Heart right ventricle (tissue), 16 donors: ENCODE measurements at regions not wholly inside any gene's neighbourhood (a gene's known extent, or its start where the extent isn't known, plus 50 kb on each side); places are given as distances from the start of the nearest gene placed in this dataset.

Source experiments
- ATAC-seq, 8 donors: fragments of 200-7000 bp; cut with Tn5 transposase; one replicate each; pipeline ENCODE4 v1.9.1; 2020; ENCODE audit warnings: mild to moderate bottlenecking in 8 of 8, moderate library complexity in 8 of 8, moderate number of reproducible peaks in 1 of 8
- DNase-seq, 2 donors: peaks; one replicate each; pipeline ENCODE4 v3.0.0-alpha.2; 2020
- H3K27ac ChIP-seq, 10 donors: fragments of 200-600 bp; sonication (generic) in 2 of 10; one replicate each; pipeline versions ENCODE4 v1.5.0 to v1.8.0; 2020 to 2022; ENCODE audit warnings: mild to moderate bottlenecking in 3 of 10
- H3K27me3 ChIP-seq, 7 donors: fragments of 200-600 bp; one replicate each; pipeline ENCODE4 v1.8.0; 2021 to 2022; ENCODE audit warnings: mild to moderate bottlenecking in 2 of 7
- H3K36me3 ChIP-seq, 9 donors: fragments of 200-600 bp; sonication (generic) in 1 of 9; one replicate each; pipeline versions ENCODE4 v1.5.0 to v1.8.0; 2020 to 2022; ENCODE audit warnings: mild to moderate bottlenecking in 2 of 9
- H3K4me1 ChIP-seq, 9 donors: fragments of 200-600 bp; sonication (generic) in 1 of 9; one replicate each; pipeline versions ENCODE4 v1.5.0 to v1.8.0; 2020 to 2022; ENCODE audit warnings: mild to moderate bottlenecking in 4 of 9
- H3K4me3 ChIP-seq, 10 donors: fragments of 200-600 bp; sonication (generic) in 2 of 10; one replicate each; pipeline versions ENCODE4 v1.5.0 to v1.8.0; 2020 to 2022; ENCODE audit warnings: mild to moderate bottlenecking in 7 of 10, moderate library complexity in 2 of 10
- H3K9me3 ChIP-seq, 11 donors: fragments of 200-600 bp in 10 of 11; sonication (generic) in 2 of 11; one replicate each; pipeline versions ENCODE4 v1.5.0 to v1.8.0; 2013 to 2022; ENCODE audit warnings: mild to moderate bottlenecking in 2 of 11, control low read depth in 1 of 11, moderate library complexity in 1 of 11
- CTCF ChIP-seq, 9 donors: fragments of 200-600 bp; sonication (generic) in 2 of 9; IDR thresholded peaks; one replicate each; pipeline versions ENCODE4 v1.5.0 to v1.8.0; 2021 to 2022; ENCODE audit warnings: antibody characterized with exemption in 9 of 9, mild to moderate bottlenecking in 5 of 9, moderate library complexity in 1 of 9
- WGBS, 2 donors: extraction: QIAGEN DNeasy Blood & Tissue Kit; methylation state at CpG; one replicate each; pipeline ENCODE4 v1.1.7; 2013; ENCODE audit warnings: inconsistent platforms in 1 of 2; 5-methylcytosine and 5-hydroxymethylcytosine counted together
- intact Hi-C, 10 donors: fragments of 100-400 bp; cut with DNase I; formaldehyde crosslinking; loops; one replicate each; pipeline versions ENCODE4 v1.11.1 to v1.14.2; 2022
- donor health status: Arrhythmogenic right ventricular cardiomyopathy.
- donor health status: ischemic (EF 13 %, LVEDD 7.1; RV severe dilation, severe dysfunction).
- donor health status: healthy with polysubstance abuse.
- donor health status: DM: no; HTN: yes; CAD: no.
- donor health status: DM: no; HTN: no; CAD: no.
- donor health status: ischemic (EF 25% LVEDD 6.9; RV normal size, moderate dysfunction).
- donor health status: ischemic (EF 25% LVEDD 5.7; RV mildly dilated, moderate dysfunction).
- donor health status: healthy.
- donor health status: DM: yes; HTN: yes; CAD: no.
- donor health status: Ischemic cardiomyopathy.
- donor health status: ischemic (EF 35%, LVEDD 5.7; RV mildly dilated, moderate dysfunction).
- donor health status: nonischemic (EF 11% LVEDD 7.7; RV severe dilation, severe dysfunction).
- donor health status: DM: yes; HTN: yes; CAD: no.
- donor health status: PGD.
- donor health status: ischemic (EF 29% LVEDD 5.4; RV normal size, mild dysfunction).
- donor health status: nonischemic (EF 23%, LVEDD 6.1; RV moderate dilation, normal function).

- H3K27ac ChIP-seq, result peak overlapping the region in 1 of 10 donors; percentile 68
- intact Hi-C loops, result no loop called here
- TF ChIP-seq CTCF (IDR thresholded peaks at IDR 0.05), result no peak
- no peaks in the 10 kb centered on the region for H3K9me3 ChIP-seq
- H3K4me1 ChIP-seq, result peaks cover 0 to 45% (median 0%) of the 10 kb centered on the region in 9 donors
- 90 to 94% methylated on average over 1 of the region's 1 CpG for WGBS, 2 donors
- H3K27me3 ChIP-seq, result no peaks in the 10 kb centered on the region
- no peaks in the 10 kb centered on the region for H3K36me3 ChIP-seq
- H3K4me3 ChIP-seq, result no peak overlapping the region
- no peak for ATAC-seq
- DNase-seq, result no peak
Measured at GRCh38 chr3:18723206-18723810, 298.2 kb upstream of the SATB1 start.

- TF ChIP-seq CTCF (IDR thresholded peaks at IDR 0.05), result no peak
- no peak for DNase-seq
- Histone ChIP-seq H3K4me1 (peaks cover 0 to 27% (median 0%) of the 10 kb centered on the region in 9 donors), H3K9me3 (no peaks in the 10 kb centered on the region), H3K27me3 (no peaks in the 10 kb centered on the region), H3K4me3 (no peak overlapping the region), H3K27ac (no peak overlapping the region), H3K36me3 (no peaks in the 10 kb centered on the region)
- no peak for ATAC-seq
- WGBS, 2 donors, result 73 to 82% methylated on average over 5 of the region's 5 CpGs
- intact Hi-C loops, result no loop called here
Measured at GRCh38 chr3:18720543-18720942, 295.4 kb upstream of the SATB1 start.

DNA sequence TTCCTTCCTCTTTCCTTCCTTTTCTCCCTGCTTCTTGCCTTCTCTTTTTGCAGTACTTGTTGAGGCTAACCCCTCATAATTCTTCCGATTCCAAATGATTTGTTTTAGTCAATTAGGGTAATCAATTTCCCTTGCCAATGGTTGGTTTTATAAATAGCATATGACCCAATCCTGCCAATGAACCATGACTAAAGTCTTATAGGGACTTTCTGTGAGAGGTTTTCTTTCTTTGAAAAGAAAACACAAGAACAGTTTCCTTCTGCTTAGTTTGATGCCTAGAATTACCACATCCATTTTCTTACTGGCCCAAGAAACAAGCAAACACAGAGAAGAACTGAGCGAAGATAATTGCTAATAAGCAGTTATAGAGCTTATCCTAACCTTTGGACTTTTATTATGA, 292.5 kb upstream of the SATB1 start:
- H3K27me3 ChIP-seq, result no peaks in the 10 kb centered on the region
- intact Hi-C loops, result no loop called here
- no peak for TF ChIP-seq CTCF (IDR thresholded peaks at IDR 0.05)
- no peak overlapping the region for H3K4me3 ChIP-seq
- peaks cover 0 to 4% (median 0%) of the 10 kb centered on the region in 9 donors for H3K4me1 ChIP-seq
- whole genome bisulfite sequencing, 2 donors, result 84 to 93% methylated on average over 2 of the region's 2 CpGs
- no peak for ATAC-seq
- H3K36me3 ChIP-seq, result no peaks in the 10 kb centered on the region
- H3K27ac ChIP-seq, result no peak overlapping the region
- no peaks in the 10 kb centered on the region for H3K9me3 ChIP-seq
- DNase-seq, result no peak

DNA sequence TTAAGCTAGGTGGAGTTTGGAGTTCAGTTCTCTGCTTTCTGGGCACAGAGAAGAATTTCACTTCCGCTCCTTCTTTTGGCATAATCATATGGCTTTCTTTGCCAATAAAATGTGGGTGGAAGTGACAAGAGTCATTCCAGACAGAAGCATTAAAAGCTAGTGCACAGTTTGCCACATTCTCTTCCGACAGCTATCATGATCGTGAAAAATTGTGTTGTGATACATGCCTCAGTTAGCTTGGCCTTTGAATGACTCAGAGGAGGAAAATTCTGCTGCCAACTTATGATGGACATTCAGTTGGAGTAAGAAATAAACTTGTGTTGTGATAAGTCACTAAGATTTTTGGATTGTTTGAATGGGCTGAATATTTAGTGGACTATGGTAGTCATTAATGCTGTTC, 291.7 kb upstream of the SATB1 start:
- Histone ChIP-seq H3K9me3 (no peaks in the 10 kb centered on the region), H3K4me1 (peaks cover 0 to 4% (median 0%) of the 10 kb centered on the region in 9 donors), H3K4me3 (no peak overlapping the region), H3K27ac (no peak overlapping the region), H3K36me3 (no peaks in the 10 kb centered on the region), H3K27me3 (no peaks in the 10 kb centered on the region)
- DNase-seq, result no peak
- TF ChIP-seq CTCF (IDR thresholded peaks at IDR 0.05), result no peak
- ATAC-seq, result no peak
- intact Hi-C loops, result no loop called here
- 67 to 79% methylated on average over 3 of the region's 3 CpGs for WGBS, 2 donors
